ENCODE measurements at regions not wholly inside any gene's neighbourhood (a gene's known extent, or its start where the extent isn't known, plus 50 kb on each side); places are given as distances from the start of the nearest gene placed in this dataset.

- TF ChIP-seq CTCF (IDR thresholded peaks at IDR 0.05; ENCODE audit: insufficient read depth, low read length) = no peak
- TF ChIP-seq GABPA (IDR thresholded peaks at IDR 0.05; ENCODE audit: low read depth) = no peak
- no peak for TF ChIP-seq POLR2AphosphoS5 (IDR thresholded peaks at IDR 0.05; ENCODE audit: low read depth)
- TF ChIP-seq REST (IDR thresholded peaks at IDR 0.05; ENCODE audit: insufficient replicate concordance, low read depth) = no peak
- TF ChIP-seq SPI1 (IDR thresholded peaks at IDR 0.05; ENCODE audit: borderline replicate concordance, low read depth) = peak; percentile 74
These were observed 376.6 kb downstream of the DHX35 start for GRCh38 chr20:39338469-39339376.
